ENCODE measurements at regions not wholly inside any gene's neighbourhood (a gene's known extent, or its start where the extent isn't known, plus 50 kb on each side); places are given as distances from the start of the nearest gene placed in this dataset.

DNA sequence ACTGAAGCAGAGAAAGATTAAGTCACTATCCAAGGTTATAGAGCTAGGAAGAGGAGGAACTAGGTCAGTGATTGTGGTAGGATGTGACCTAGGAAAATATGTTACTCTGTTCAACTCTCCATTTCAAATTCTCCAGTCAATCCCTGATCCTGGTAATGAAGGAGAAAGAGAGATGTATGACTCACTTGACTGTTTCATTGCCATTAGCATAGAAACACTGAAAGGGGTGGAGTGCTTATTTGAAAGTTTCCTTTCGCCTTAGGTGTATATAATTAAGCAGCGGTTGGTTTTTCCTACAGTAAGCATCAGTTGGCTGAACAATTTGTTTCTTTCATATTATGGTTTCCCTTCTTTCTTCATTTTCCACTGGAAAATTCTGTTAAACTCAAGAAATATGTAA is 198.1 kb upstream of the CSNK1A1L start:
- intact Hi-C loops (cut with DNase I), result no loop called here
- H3K4me1 ChIP-seq, result peaks cover 0 to 6% (median 0%) of the 10 kb centered on the region in 3 donors
- no peak overlapping the region for H3K4me3 ChIP-seq
- TF ChIP-seq CTCF (IDR thresholded peaks at IDR 0.05), result no peak
- no peak for TF ChIP-seq POLR2A (IDR thresholded peaks at IDR 0.05)
- no peaks in the 10 kb centered on the region for H3K9me3 ChIP-seq
- no peak overlapping the region for H3K27ac ChIP-seq
- no peaks in the 10 kb centered on the region for H3K27me3 ChIP-seq
- 41 to 51% methylated on average over 2 of the region's 2 CpGs for WGBS, 2 donors
- DNase-seq, result no peak
- no peaks in the 10 kb centered on the region for H3K36me3 ChIP-seq

GRCh38 chr13:37302686-37303085 is 197.2 kb upstream of the CSNK1A1L start:
- intact Hi-C loops (cut with DNase I), result no loop called here
- Histone ChIP-seq H3K4me3 (no peak overlapping the region), H3K4me1 (peaks cover 0 to 6% (median 0%) of the 10 kb centered on the region in 3 donors), H3K36me3 (no peaks in the 10 kb centered on the region), H3K27ac (no peak overlapping the region), H3K27me3 (no peaks in the 10 kb centered on the region), H3K9me3 (no peaks in the 10 kb centered on the region)
- no peak for DNase-seq
- TF ChIP-seq POLR2A (IDR thresholded peaks at IDR 0.05) (no peak), CTCF (IDR thresholded peaks at IDR 0.05) (no peak)
- 53 to 69% methylated on average over 1 of the region's 1 CpG for WGBS, 2 donors

DNA sequence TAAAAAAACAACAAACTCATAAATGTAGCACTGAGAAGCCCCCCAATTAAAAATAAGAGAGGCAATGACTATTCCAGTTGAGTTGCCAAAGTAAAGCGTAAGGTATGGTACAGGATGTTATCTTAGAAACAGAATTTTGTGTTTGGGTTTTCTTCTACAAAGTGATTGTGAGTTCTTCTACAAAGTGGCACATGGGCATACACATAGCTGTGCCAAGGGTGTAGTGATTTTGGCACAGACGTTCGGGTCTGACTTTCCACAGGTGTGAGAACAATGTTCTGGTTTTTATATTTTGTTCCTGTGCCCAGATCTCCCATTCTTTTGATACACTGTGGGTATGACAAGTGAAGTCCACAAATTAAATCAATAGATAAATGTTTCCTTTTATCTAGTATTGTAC is 190.1 kb upstream of the CSNK1A1L start:
- 35 to 45% methylated on average over 3 of the region's 3 CpGs for WGBS, 2 donors

GRCh38 chr13:37295071-37295470 is 189.6 kb upstream of the CSNK1A1L start:
- WGBS, 2 donors, result 53 to 68% methylated on average over 5 to 6 of the region's 9 CpGs

More for the DNA sequence above, 190.1 kb upstream of the CSNK1A1L start:
- DNase-seq, result no peak
- TF ChIP-seq POLR2A (IDR thresholded peaks at IDR 0.05), result no peak
- no peak for TF ChIP-seq CTCF (IDR thresholded peaks at IDR 0.05)
- Histone ChIP-seq H3K4me3 (no peak overlapping the region), H3K36me3 (no peaks in the 10 kb centered on the region), H3K4me1 (no peaks in the 10 kb centered on the region), H3K27ac (peak overlapping the region in 1 of 4 donors; percentile 42), H3K27me3 (no peaks in the 10 kb centered on the region), H3K9me3 (no peaks in the 10 kb centered on the region)
- intact Hi-C loops (cut with DNase I), result no loop called here

GRCh38 chr13:37294472-37294871 is 189.0 kb upstream of the CSNK1A1L start:
- no peaks in the 10 kb centered on the region for H3K27me3 ChIP-seq
- no peaks in the 10 kb centered on the region for H3K4me1 ChIP-seq
- no peak overlapping the region for H3K4me3 ChIP-seq
- intact Hi-C loops (cut with DNase I), result no loop called here
- DNase-seq, result no peak
- TF ChIP-seq CTCF (IDR thresholded peaks at IDR 0.05) (no peak), POLR2A (IDR thresholded peaks at IDR 0.05) (no peak)
- 79 to 80% methylated on average over 6 of the region's 6 CpGs for WGBS, 2 donors
- no peaks in the 10 kb centered on the region for H3K9me3 ChIP-seq
- H3K27ac ChIP-seq, result no peak overlapping the region
- no peaks in the 10 kb centered on the region for H3K36me3 ChIP-seq

More at GRCh38 chr13:37295071-37295470, 189.6 kb upstream of the CSNK1A1L start:
- intact Hi-C loops (cut with DNase I), result no loop called here
- no peak overlapping the region for H3K4me3 ChIP-seq
- no peaks in the 10 kb centered on the region for H3K9me3 ChIP-seq
- no peak for DNase-seq
- H3K4me1 ChIP-seq, result no peaks in the 10 kb centered on the region
- peak overlapping the region in 2 of 4 donors; percentile 9 to 42 for H3K27ac ChIP-seq
- no peaks in the 10 kb centered on the region for H3K27me3 ChIP-seq
- H3K36me3 ChIP-seq, result no peaks in the 10 kb centered on the region
- no peak for TF ChIP-seq POLR2A (IDR thresholded peaks at IDR 0.05)
- TF ChIP-seq CTCF (IDR thresholded peaks at IDR 0.05), result no peak

Data from esophagus squamous epithelium (tissue), 5 donors.